Lung (tissue), 11 donors: ENCODE measurements at regions not wholly inside any gene's neighbourhood (a gene's known extent, or its start where the extent isn't known, plus 50 kb on each side); places are given as distances from the start of the nearest gene placed in this dataset.

Experiments used
- ATAC-seq: fragments of 200-7000 bp; cut with Tn5 transposase; one replicate; pipeline ENCODE4 v1.9.1; 2020; ENCODE audit warnings: moderate number of reproducible peaks; ENCODE audit not compliant: insufficient read depth, low FRiP score
- DNase-seq, 3 donors: peaks; one replicate each; pipeline ENCODE4 v3.0.0-alpha.2; 2013 to 2017
- H3K27ac ChIP-seq, 2 donors: one replicate each; pipeline ENCODE4 v1.5.1; 2013; ENCODE audit warnings: mild to moderate bottlenecking in 2 of 2, moderate library complexity in 2 of 2, control low read depth in 1 of 2, inconsistent platforms in 1 of 2, low read depth in 1 of 2, low read length in 1 of 2
- H3K27me3 ChIP-seq, 3 donors: one replicate each; pipeline ENCODE4 v1.5.1; 2013; ENCODE audit warnings: low read length in 2 of 3; ENCODE audit not compliant: control insufficient read depth in 3 of 3, insufficient read depth in 3 of 3
- H3K36me3 ChIP-seq, 4 donors: one replicate each; pipeline ENCODE4 v1.5.1; 2013; ENCODE audit warnings: low read length in 4 of 4, mild to moderate bottlenecking in 1 of 4, moderate library complexity in 1 of 4; ENCODE audit not compliant: control insufficient read depth in 4 of 4, insufficient read depth in 4 of 4
- H3K4me1 ChIP-seq, 5 donors: one replicate each; pipeline ENCODE4 v1.5.1; 2013; ENCODE audit warnings: low read length in 5 of 5, mild to moderate bottlenecking in 2 of 5, moderate library complexity in 1 of 5; ENCODE audit not compliant: control insufficient read depth in 5 of 5, insufficient read depth in 5 of 5
- H3K4me3 ChIP-seq: one replicate; pipeline ENCODE4 v1.5.1; 2013; ENCODE audit warnings: mild to moderate bottlenecking, control low read depth, moderate library complexity
- H3K9ac ChIP-seq, 2 donors: one replicate each; pipeline ENCODE4 v1.5.1; 2013; ENCODE audit warnings: low read length in 2 of 2, control low read depth in 1 of 2; ENCODE audit not compliant: insufficient read depth in 1 of 2
- H3K9me3 ChIP-seq, 4 donors: one replicate each; pipeline ENCODE4 v1.5.1; 2013; ENCODE audit warnings: low read length in 3 of 4, mild to moderate bottlenecking in 1 of 4, moderate library complexity in 1 of 4; ENCODE audit not compliant: control insufficient read depth in 4 of 4, insufficient read depth in 3 of 4
- CTCF ChIP-seq: IDR thresholded peaks from 2 replicates; pipeline ENCODE4 v1.5.1; 2012; ENCODE audit warnings: mild to moderate bottlenecking; ENCODE audit errors: control extremely low read depth, extremely low read depth
- WGBS, 2 donors: extraction: QIAGEN DNeasy Blood & Tissue Kit; methylation state at CpG; one replicate each; pipeline ENCODE4 v1.1.7; 2013; 5-methylcytosine and 5-hydroxymethylcytosine counted together
- donor health status: control.
- donor health status: control.
- donor health status: Bipolar disorder and iron deficiency.
- donor health status: healthy.
- donor health status: DM: yes; HTN: yes; CAD: no.

GRCh38 chr2:58640042-58640441 is 398.9 kb upstream of the FANCL start:
- WGBS, 2 donors, result 82 to 91% methylated on average over 4 of the region's 4 CpGs
- H3K4me3 ChIP-seq, result no peak overlapping the region

GRCh38 chr2:58638256-58638805 is 397.2 kb upstream of the FANCL start:
- H3K36me3 ChIP-seq, result no peaks in the 10 kb centered on the region
- no peak overlapping the region for H3K4me3 ChIP-seq
- ATAC-seq (no peak), DNase-seq (peak in 1 of 3 donors; percentile 9)
- no peaks in the 10 kb centered on the region for H3K27me3 ChIP-seq
- H3K9me3 ChIP-seq, result no peaks in the 10 kb centered on the region
- 46 to 67% methylated on average over 3 of the region's 3 CpGs for WGBS, 2 donors
- no peaks in the 10 kb centered on the region for H3K4me1 ChIP-seq
- no peak for TF ChIP-seq CTCF
- no peak overlapping the region for H3K27ac ChIP-seq
- H3K9ac ChIP-seq, result no peak overlapping the region

More at GRCh38 chr2:58640042-58640441, 398.9 kb upstream of the FANCL start:
- DNase-seq, result no peak
- no peaks in the 10 kb centered on the region for H3K36me3 ChIP-seq
- H3K9me3 ChIP-seq, result no peaks in the 10 kb centered on the region
- no peak overlapping the region for H3K9ac ChIP-seq
- TF ChIP-seq CTCF, result no peak
- H3K4me1 ChIP-seq, result no peaks in the 10 kb centered on the region
- no peak for ATAC-seq
- no peak overlapping the region for H3K27ac ChIP-seq
- no peaks in the 10 kb centered on the region for H3K27me3 ChIP-seq

- no peak for TF ChIP-seq CTCF
- 93 to 98% methylated on average over 4 of the region's 4 CpGs for whole genome bisulfite sequencing, 2 donors
- H3K9ac ChIP-seq, result no peak overlapping the region
- no peaks in the 10 kb centered on the region for H3K9me3 ChIP-seq
- H3K36me3 ChIP-seq, result no peaks in the 10 kb centered on the region
- H3K4me3 ChIP-seq, result no peak overlapping the region
- ATAC-seq (no peak), DNase-seq (no peak)
- H3K27me3 ChIP-seq, result no peaks in the 10 kb centered on the region
- H3K4me1 ChIP-seq, result no peaks in the 10 kb centered on the region
- no peak overlapping the region for H3K27ac ChIP-seq
Measured at GRCh38 chr2:58636872-58637271, 395.7 kb upstream of the FANCL start.

GRCh38 chr2:58635801-58636375 is 394.8 kb upstream of the FANCL start:
- Histone ChIP-seq H3K27me3 (no peaks in the 10 kb centered on the region), H3K4me1 (no peaks in the 10 kb centered on the region), H3K4me3 (no peak overlapping the region), H3K27ac (no peak overlapping the region), H3K9ac (no peak overlapping the region), H3K9me3 (no peaks in the 10 kb centered on the region), H3K36me3 (no peaks in the 10 kb centered on the region)
- ATAC-seq, result no peak
- DNase-seq, result no peak
- no peak for TF ChIP-seq CTCF
- 82 to 87% methylated on average over 5 of the region's 5 CpGs for WGBS, 2 donors
